MCF 10A (cell line): ENCODE measurements at regions not wholly inside any gene's neighbourhood (a gene's known extent, or its start where the extent isn't known, plus 50 kb on each side); places are given as distances from the start of the nearest gene placed in this dataset.

Experiments
- BruUV-seq: library from RNA; stranded (reverse); fragments of 400-500 nt; replicated peaks from 2 replicates; lab custom pipeline; 2021; lab: Mats Ljungman, UMichigan
- CTCF ChIA-PET: fragments of 300-600 bp; sonication (Branson Sonifier 250); formaldehyde crosslinking; extraction: SDS; loops from one replicate; lab custom pipeline; 2021; ENCODE audit warnings: antibody characterized with exemption, inconsistent platforms; lab: Yijun Ruan, JAX
- POLR2A ChIA-PET: fragments of 300-600, 350-650 bp; sonication (Branson Sonifier 250); formaldehyde crosslinking; extraction: SDS; loops from one replicate; lab custom pipeline; 2020; ENCODE audit warnings: antibody characterized with exemption, inconsistent platforms; lab: Yijun Ruan, JAX
- DNase-seq: peaks from one replicate; pipeline ENCODE4 v3.0.0-alpha.2; 2018; ENCODE audit not compliant: unreplicated experiment
- H3K27ac Mint-ChIP-seq: one replicate; pipeline ENCODE4 v1.8.0; 2022; ENCODE audit warnings: mild to moderate bottlenecking, low read depth, mixed read lengths; ENCODE audit not compliant: unreplicated experiment
- H3K27me3 Mint-ChIP-seq: one replicate; pipeline ENCODE4 v1.8.0; 2022; ENCODE audit warnings: mixed read lengths; ENCODE audit not compliant: insufficient read depth, unreplicated experiment
- H3K36me3 Mint-ChIP-seq: one replicate; pipeline ENCODE4 v1.8.0; 2022; ENCODE audit warnings: mild to moderate bottlenecking, moderate library complexity, mixed read lengths; ENCODE audit not compliant: insufficient read depth, unreplicated experiment
- H3K4me1 Mint-ChIP-seq: one replicate; pipeline ENCODE4 v1.8.0; 2022; ENCODE audit warnings: mixed read lengths; ENCODE audit not compliant: insufficient read depth, unreplicated experiment
- H3K4me3 Mint-ChIP-seq: one replicate; pipeline ENCODE4 v1.8.0; 2022; ENCODE audit warnings: mild to moderate bottlenecking, moderate library complexity, mixed read lengths; ENCODE audit not compliant: unreplicated experiment
- H3K9me3 Mint-ChIP-seq: one replicate; pipeline ENCODE4 v1.8.0; 2022; ENCODE audit warnings: mixed read lengths; ENCODE audit not compliant: unreplicated experiment
- intact Hi-C: fragments of 100-400 bp; cut with micrococcal nuclease; formaldehyde crosslinking; loops from 2 replicates; pipeline ENCODE4 v1.14.1; 2022
- TF ChIP-seq, protein P1 (sequence below): fragments of 200-600 bp; IDR thresholded peaks from one replicate; pipeline ENCODE4 v1.8.0; 2022; ENCODE audit warnings: antibody characterized with exemption, mild to moderate bottlenecking; ENCODE audit not compliant: unreplicated experiment

DNA sequence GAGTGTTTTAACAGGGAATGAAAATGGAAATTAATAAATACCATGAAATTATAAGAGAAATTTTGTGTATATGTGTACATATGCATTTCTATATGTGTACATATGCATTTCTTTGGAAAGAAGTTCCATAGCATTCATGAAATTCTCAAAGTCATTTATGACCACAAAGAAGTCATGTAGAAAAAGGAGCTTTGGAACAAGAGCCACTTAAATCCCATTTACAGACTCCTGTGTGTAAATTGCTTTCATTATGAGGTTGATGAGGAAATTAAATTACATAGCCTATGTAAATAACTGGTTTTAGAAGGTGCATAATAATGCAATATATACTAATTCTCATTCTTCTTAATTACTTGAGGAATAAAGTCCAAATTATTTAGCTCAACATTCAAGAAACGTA, 450.5 kb upstream of the SYT1 start:
- Mint-ChIP-seq H3K4me3 (no peak overlapping the region), H3K9me3 (no peaks in the 10 kb centered on the region), H3K4me1 (no peaks in the 10 kb centered on the region), H3K27ac (no peak overlapping the region), H3K27me3 (no peaks in the 10 kb centered on the region), H3K36me3 (no peaks in the 10 kb centered on the region)
- ChIA-PET POLR2A (no interaction called here), CTCF (no interaction called here)
- no TSS peak for BruUV-seq
- no peak for DNase-seq
- TF ChIP-seq, protein P1, sequence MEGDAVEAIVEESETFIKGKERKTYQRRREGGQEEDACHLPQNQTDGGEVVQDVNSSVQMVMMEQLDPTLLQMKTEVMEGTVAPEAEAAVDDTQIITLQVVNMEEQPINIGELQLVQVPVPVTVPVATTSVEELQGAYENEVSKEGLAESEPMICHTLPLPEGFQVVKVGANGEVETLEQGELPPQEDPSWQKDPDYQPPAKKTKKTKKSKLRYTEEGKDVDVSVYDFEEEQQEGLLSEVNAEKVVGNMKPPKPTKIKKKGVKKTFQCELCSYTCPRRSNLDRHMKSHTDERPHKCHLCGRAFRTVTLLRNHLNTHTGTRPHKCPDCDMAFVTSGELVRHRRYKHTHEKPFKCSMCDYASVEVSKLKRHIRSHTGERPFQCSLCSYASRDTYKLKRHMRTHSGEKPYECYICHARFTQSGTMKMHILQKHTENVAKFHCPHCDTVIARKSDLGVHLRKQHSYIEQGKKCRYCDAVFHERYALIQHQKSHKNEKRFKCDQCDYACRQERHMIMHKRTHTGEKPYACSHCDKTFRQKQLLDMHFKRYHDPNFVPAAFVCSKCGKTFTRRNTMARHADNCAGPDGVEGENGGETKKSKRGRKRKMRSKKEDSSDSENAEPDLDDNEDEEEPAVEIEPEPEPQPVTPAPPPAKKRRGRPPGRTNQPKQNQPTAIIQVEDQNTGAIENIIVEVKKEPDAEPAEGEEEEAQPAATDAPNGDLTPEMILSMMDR, result no peak
- intact Hi-C loops, result no loop called here

DNA sequence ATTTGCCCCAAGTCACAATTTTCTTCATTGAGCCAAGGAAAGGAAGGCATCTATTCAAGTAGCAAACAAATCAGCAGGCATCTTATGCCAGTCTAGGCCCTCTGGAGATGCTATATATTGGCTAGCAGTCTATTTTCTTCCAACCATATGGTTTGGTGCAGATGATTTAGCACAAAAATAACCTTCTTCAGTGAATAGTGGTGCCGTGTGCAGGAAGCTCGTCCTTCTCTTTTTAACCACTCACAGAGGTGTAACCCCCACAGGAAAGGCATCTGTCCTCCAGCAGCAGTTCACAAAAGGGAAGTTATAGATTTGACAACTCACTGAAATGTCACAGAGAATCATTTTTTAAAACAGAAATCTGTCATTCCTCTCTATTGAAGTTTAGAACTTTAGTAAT, 445.7 kb upstream of the SYT1 start:
- Mint-ChIP-seq H3K4me3 (no peak overlapping the region), H3K27me3 (no peaks in the 10 kb centered on the region), H3K36me3 (no peaks in the 10 kb centered on the region), H3K9me3 (no peaks in the 10 kb centered on the region), H3K4me1 (no peaks in the 10 kb centered on the region), H3K27ac (no peak overlapping the region)
- no peak for DNase-seq
- intact Hi-C loops, result no loop called here
- CTCF ChIA-PET, result interaction anchor here (0.7 kb wide), 1 partner anchor 754 kb away, joined by 3 read pairs; no protein-coding TSS in a partner anchor
- POLR2A ChIA-PET, result no interaction called here
- TF ChIP-seq, protein P1, result no peak
- BruUV-seq, result no TSS peak

DNA sequence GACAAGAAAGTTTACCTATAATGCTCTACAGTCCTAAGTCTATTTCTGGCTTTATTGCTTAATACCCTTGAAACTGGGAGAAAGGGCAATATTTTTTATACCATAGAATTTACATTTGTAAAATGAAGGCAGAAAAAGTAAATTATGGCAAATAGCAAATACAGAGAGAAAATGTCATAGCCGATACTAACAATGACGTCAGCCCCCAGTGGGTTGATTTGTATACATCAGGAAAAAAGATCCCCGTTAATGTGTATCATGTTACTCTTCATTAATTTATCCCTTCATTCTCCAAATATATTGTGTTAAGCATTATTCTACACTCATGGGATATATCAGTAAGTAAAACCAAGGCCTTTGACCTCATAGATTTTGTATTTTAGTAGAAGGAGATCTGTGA, 445.1 kb upstream of the SYT1 start:
- BruUV-seq, result no TSS peak
- no peak overlapping the region for H3K27ac Mint-ChIP-seq
- no peak overlapping the region for H3K4me3 Mint-ChIP-seq
- H3K4me1 Mint-ChIP-seq, result no peaks in the 10 kb centered on the region
- POLR2A ChIA-PET, result no interaction called here
- H3K9me3 Mint-ChIP-seq, result no peaks in the 10 kb centered on the region
- CTCF ChIA-PET, result no interaction called here
- TF ChIP-seq, protein P1, result no peak
- intact Hi-C loops, result no loop called here
- no peak for DNase-seq
- H3K27me3 Mint-ChIP-seq, result no peaks in the 10 kb centered on the region
- H3K36me3 Mint-ChIP-seq, result no peaks in the 10 kb centered on the region

DNA sequence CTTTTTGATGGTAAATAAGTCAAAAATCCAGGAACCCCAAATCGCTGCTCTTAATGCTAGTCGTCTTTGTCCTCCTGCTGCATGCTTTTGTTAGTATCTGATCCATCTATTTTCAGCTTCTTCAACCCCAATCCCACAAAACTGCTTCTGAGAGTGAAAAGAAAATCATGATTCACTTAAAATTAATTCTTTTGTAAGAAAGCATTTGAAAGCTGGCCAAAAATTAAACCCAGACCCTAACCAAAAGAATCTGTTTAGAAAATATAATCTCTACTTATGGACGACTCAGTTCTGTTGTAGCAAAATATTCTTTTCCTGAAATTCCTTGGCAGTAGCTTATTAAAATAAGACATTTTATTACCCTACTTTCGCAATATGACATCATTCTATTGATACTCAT, 443.6 kb upstream of the SYT1 start:
- intact Hi-C loops, result no loop called here
- no peak overlapping the region for H3K27ac Mint-ChIP-seq
- CTCF ChIA-PET, result interaction anchor here (0.7 kb wide), 1 partner anchor 50 kb away, joined by 3 read pairs; no protein-coding TSS in a partner anchor

More for the DNA sequence above, 443.6 kb upstream of the SYT1 start:
- Mint-ChIP-seq H3K4me3 (no peak overlapping the region), H3K4me1 (no peaks in the 10 kb centered on the region), H3K9me3 (no peaks in the 10 kb centered on the region), H3K27me3 (no peaks in the 10 kb centered on the region), H3K36me3 (no peaks in the 10 kb centered on the region)
- TF ChIP-seq, protein P1, result no peak
- BruUV-seq, result no TSS peak
- no peak for DNase-seq
- POLR2A ChIA-PET, result interaction anchor here (0.6 kb wide), 1 partner anchor 120 kb away, joined by 3 read pairs; no protein-coding TSS in a partner anchor
